ENCODE measurements at regions not wholly inside any gene's neighbourhood (a gene's known extent, or its start where the extent isn't known, plus 50 kb on each side); places are given as distances from the start of the nearest gene placed in this dataset.

GRCh38 chr6:113405326-113406047, 451.7 kb upstream of the MARCKS start:
- no peak for TF ChIP-seq CTCF (IDR thresholded peaks at IDR 0.05; ENCODE audit: extremely low read depth, missing control alignments)
- DNase-seq (ENCODE audit: low spot score): no peak

GRCh38 chr6:113406048-113406695, 451.0 kb upstream of the MARCKS start:
- no peak for TF ChIP-seq CTCF (IDR thresholded peaks at IDR 0.05; ENCODE audit: extremely low read depth, missing control alignments)
- DNase-seq (ENCODE audit: low spot score): no peak

GRCh38 chr6:113411011-113411410, 446.1 kb upstream of the MARCKS start:
- DNase-seq (ENCODE audit: low spot score): no peak

GRCh38 chr6:113412589-113413357, 444.4 kb upstream of the MARCKS start:
- TF ChIP-seq CTCF (IDR thresholded peaks at IDR 0.05; ENCODE audit: extremely low read depth, missing control alignments): no peak
- DNase-seq (ENCODE audit: low spot score): no peak

More at GRCh38 chr6:113411011-113411410, 446.1 kb upstream of the MARCKS start:
- TF ChIP-seq CTCF (IDR thresholded peaks at IDR 0.05; ENCODE audit: extremely low read depth, missing control alignments): no peak

GRCh38 chr6:113414511-113414910, 442.6 kb upstream of the MARCKS start:
- DNase-seq (ENCODE audit: low spot score): no peak
- TF ChIP-seq CTCF (IDR thresholded peaks at IDR 0.05; ENCODE audit: extremely low read depth, missing control alignments): no peak

- no peak for TF ChIP-seq CTCF (IDR thresholded peaks at IDR 0.05; ENCODE audit: extremely low read depth, missing control alignments)
- no peak for DNase-seq (ENCODE audit: low spot score)
Measured at GRCh38 chr6:113416170-113416569, 441.0 kb upstream of the MARCKS start.

- DNase-seq (ENCODE audit: low spot score): no peak
- no peak for TF ChIP-seq CTCF (IDR thresholded peaks at IDR 0.05; ENCODE audit: extremely low read depth, missing control alignments)
Measured at GRCh38 chr6:113420290-113420689, 436.9 kb upstream of the MARCKS start.

Data from GM20000 (cell line).